ENCODE measurements at regions not wholly inside any gene's neighbourhood (a gene's known extent, or its start where the extent isn't known, plus 50 kb on each side); places are given as distances from the start of the nearest gene placed in this dataset.

DNA sequence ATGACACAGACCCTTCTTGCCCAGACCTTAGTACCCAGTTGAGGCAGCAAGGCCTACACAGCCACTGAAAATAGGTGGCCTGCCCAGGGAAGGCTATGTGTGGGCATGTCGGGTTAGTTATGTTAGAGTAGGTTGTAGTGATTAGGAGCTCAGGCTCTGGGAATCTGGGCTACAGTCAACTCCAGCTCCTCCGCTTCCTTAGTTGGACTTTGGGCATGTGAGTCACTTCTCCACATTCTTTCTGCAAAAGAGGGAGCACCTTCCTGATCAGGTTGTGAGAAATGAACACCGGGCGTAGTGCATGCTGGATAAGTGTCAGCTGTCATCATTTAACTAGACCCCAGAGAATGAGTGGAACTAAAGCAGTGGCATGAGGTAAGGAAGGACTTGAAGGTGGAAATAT, 64.8 kb downstream of the ARHGAP35 start:
- Histone ChIP-seq H3K4me3 (ENCODE audit: control insufficient read depth in 2 of 3, extremely low read depth in 1 of 3, insufficient read depth in 2 of 3, low read depth in 1 of 3, low read length in 3 of 3) (peak overlapping the region in 2 of 3 experiments; percentile 23 to 46), H3K27me3 (ENCODE audit: control insufficient read depth, extremely low read depth, insufficient read depth, low read length) (no peaks in the 10 kb centered on the region), H3K9me3 (ENCODE audit: control insufficient read depth, low read depth, low read length) (no peaks in the 10 kb centered on the region), H3K27ac (ENCODE audit: control insufficient read depth, insufficient read depth, low read length) (peak overlapping the region; percentile 89), H3K9me1 (ENCODE audit: control insufficient read depth, extremely low read depth, insufficient read depth, low read length) (no peaks in the 10 kb centered on the region), H4K20me1 (ENCODE audit: control insufficient read depth, extremely low read depth, insufficient read depth, low read length) (no peaks in the 10 kb centered on the region), H3K4me1 (ENCODE audit: control insufficient read depth, extremely low read depth, insufficient read depth, low read length) (peaks cover 57% of the 10 kb centered on the region), H3K4me2 (ENCODE audit: control insufficient read depth, extremely low read depth, insufficient read depth, low read depth, low read length) (peak overlapping the region; percentile 82), H2AFZ (ENCODE audit: control insufficient read depth, low read length) (no peak overlapping the region), H3K79me2 (ENCODE audit: control insufficient read depth, insufficient read depth, low read length) (peaks cover 65% of the 10 kb centered on the region), H3K36me3 (ENCODE audit: control insufficient read depth in 2 of 2, extremely low read depth in 1 of 2, insufficient read depth in 2 of 2, low read length in 2 of 2) (peaks cover 12 to 15% of the 10 kb centered on the region in 2 experiments), H3K9ac (ENCODE audit: control insufficient read depth, extremely low read depth, insufficient read depth, low read length) (peak overlapping the region; percentile 62)
- TF ChIP-seq EZH2 (IDR thresholded peaks at IDR 0.05; ENCODE audit: low read length), result no peak
- TF ChIP-seq, protein P1, sequence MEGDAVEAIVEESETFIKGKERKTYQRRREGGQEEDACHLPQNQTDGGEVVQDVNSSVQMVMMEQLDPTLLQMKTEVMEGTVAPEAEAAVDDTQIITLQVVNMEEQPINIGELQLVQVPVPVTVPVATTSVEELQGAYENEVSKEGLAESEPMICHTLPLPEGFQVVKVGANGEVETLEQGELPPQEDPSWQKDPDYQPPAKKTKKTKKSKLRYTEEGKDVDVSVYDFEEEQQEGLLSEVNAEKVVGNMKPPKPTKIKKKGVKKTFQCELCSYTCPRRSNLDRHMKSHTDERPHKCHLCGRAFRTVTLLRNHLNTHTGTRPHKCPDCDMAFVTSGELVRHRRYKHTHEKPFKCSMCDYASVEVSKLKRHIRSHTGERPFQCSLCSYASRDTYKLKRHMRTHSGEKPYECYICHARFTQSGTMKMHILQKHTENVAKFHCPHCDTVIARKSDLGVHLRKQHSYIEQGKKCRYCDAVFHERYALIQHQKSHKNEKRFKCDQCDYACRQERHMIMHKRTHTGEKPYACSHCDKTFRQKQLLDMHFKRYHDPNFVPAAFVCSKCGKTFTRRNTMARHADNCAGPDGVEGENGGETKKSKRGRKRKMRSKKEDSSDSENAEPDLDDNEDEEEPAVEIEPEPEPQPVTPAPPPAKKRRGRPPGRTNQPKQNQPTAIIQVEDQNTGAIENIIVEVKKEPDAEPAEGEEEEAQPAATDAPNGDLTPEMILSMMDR (optimal IDR thresholded peaks at IDR 0.05 in 1 of 3, IDR thresholded peaks at IDR 0.05 in 1 of 3, conservative IDR thresholded peaks at IDR 0.05 in 1 of 3; ENCODE audit: extremely low read depth in 1 of 3, insufficient read depth in 2 of 3, low read length in 3 of 3), result no peak
- peak; percentile 94 for FAIRE-seq
- DNase-seq (ENCODE audit: low read depth, low spot score), result no peak
- dilution Hi-C loops (cut with MboI; ENCODE audit: extremely low pct_ligation_motif_present, low sequenced_read_pairs), result no loop called here

DNA sequence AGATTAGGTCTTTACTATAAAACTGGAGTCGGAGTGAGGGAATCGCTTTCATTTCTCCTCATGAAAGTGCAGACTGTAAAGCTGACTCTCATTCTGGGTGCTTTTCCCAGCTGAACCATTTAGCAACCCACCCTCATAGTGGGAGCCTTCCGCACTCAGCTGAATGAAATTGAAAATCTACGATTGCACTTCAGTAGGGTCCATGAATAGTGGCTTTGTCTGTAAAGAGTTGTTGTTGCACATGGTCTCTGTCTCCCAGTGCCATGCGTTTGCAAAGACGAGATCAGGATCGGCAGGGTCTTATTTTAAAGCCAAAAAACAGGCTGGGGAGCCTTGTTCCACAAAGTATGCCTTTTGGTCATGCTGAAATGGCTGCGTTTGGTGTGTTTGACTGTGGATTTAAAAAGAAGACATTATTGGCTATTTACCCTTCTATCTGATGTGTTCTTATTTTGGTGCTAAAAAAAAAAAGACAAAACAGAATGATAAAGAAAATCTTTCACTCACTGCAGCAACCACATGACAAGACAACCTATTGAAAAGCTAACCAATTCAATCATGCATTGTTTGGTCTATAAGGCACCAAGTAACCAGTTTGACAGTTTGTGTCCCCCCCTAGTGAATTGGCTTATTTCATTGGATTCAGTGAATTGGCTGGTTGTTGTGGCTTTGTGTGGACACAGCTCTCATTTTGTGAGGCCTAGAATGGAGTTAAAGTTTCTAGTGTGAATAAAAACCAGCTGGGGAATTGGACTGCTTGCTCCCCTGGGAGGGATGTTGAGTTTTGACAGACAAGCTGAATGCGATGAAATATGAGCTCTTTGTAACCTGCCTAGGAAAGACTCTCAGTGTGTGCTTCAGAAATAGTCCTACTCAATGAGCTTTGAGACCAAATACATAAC, 65.6 kb downstream of the ARHGAP35 start:
- Histone ChIP-seq H3K27me3 (ENCODE audit: control insufficient read depth, extremely low read depth, insufficient read depth, low read length) (no peaks in the 10 kb centered on the region), H3K4me1 (ENCODE audit: control insufficient read depth, extremely low read depth, insufficient read depth, low read length) (peaks cover 62% of the 10 kb centered on the region), H3K9ac (ENCODE audit: control insufficient read depth, extremely low read depth, insufficient read depth, low read length) (peak overlapping the region; percentile 62), H3K4me3 (ENCODE audit: control insufficient read depth in 2 of 3, extremely low read depth in 1 of 3, insufficient read depth in 2 of 3, low read depth in 1 of 3, low read length in 3 of 3) (peak overlapping the region in 2 of 3 experiments; percentile 43 to 68), H3K9me1 (ENCODE audit: control insufficient read depth, extremely low read depth, insufficient read depth, low read length) (no peaks in the 10 kb centered on the region), H4K20me1 (ENCODE audit: control insufficient read depth, extremely low read depth, insufficient read depth, low read length) (no peaks in the 10 kb centered on the region), H3K27ac (ENCODE audit: control insufficient read depth, insufficient read depth, low read length) (peak overlapping the region; percentile 89), H3K36me3 (ENCODE audit: control insufficient read depth in 2 of 2, extremely low read depth in 1 of 2, insufficient read depth in 2 of 2, low read length in 2 of 2) (peaks cover 7 to 12% of the 10 kb centered on the region in 2 experiments), H3K79me2 (ENCODE audit: control insufficient read depth, insufficient read depth, low read length) (peaks cover 66% of the 10 kb centered on the region), H3K9me3 (ENCODE audit: control insufficient read depth, low read depth, low read length) (no peaks in the 10 kb centered on the region), H2AFZ (ENCODE audit: control insufficient read depth, low read length) (no peak overlapping the region), H3K4me2 (ENCODE audit: control insufficient read depth, extremely low read depth, insufficient read depth, low read depth, low read length) (peak overlapping the region; percentile 82)
- dilution Hi-C loops (cut with MboI; ENCODE audit: extremely low pct_ligation_motif_present, low sequenced_read_pairs), result no loop called here
- FAIRE-seq, result peak; percentile 26
- TF ChIP-seq EZH2 (IDR thresholded peaks at IDR 0.05; ENCODE audit: low read length), result no peak
- TF ChIP-seq, protein P1 (optimal IDR thresholded peaks at IDR 0.05 in 1 of 3, IDR thresholded peaks at IDR 0.05 in 1 of 3, conservative IDR thresholded peaks at IDR 0.05 in 1 of 3; ENCODE audit: extremely low read depth in 1 of 3, insufficient read depth in 2 of 3, low read length in 3 of 3), result no peak
- no peak for DNase-seq (ENCODE audit: low read depth, low spot score)

Measured in keratinocyte (primary cell).